Glomerular endothelial cell (primary cell): ENCODE measurements at regions not wholly inside any gene's neighbourhood (a gene's known extent, or its start where the extent isn't known, plus 50 kb on each side); places are given as distances from the start of the nearest gene placed in this dataset.

Source experiments
- DNase-seq: peaks from one replicate; pipeline ENCODE4 v3.0.0-alpha.2; 2011; ENCODE audit warnings: low read depth, low spot score; ENCODE audit errors: extremely low read depth

DNA sequence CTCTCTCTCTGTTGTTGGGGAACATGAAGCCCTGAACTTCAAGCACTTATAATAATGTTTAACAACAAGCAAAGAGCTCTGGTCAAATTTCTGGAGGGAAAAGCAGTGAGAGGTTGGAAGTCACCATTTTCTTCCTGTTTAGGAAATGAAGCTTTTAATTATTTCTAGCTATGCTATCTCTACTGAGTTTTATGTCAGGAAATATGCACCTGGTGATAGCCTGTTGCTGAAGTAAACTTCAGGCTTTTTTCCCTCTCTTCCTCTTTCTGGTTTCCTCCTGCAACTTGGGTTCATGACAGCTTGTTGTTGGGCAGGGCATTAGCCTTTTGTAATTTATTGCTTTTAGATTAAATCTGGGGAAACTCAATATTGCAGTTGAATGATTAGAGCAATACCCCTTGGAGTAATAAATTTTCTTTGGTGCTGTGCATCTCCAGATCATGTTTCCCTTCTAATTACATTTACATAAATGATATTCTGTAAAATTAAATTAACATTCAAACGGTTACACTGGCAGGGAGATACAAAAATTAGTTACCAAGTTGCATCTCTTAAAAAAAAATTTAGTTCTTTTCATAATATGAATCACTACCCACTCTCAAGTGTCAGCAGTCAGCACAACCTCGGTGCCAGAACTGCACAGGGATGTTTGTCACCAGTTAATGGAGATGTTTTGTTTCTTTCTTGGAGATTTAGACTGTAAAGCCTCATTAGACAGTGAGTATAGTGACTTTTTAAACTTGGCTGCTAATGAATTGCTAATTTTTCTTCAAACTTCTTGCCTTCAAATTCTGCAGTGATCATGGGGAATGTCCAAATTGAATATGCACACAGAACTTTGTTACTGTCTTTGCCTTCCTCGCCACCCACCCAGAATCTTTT lies 466.6 kb upstream of the ETAA1 start:
- no peak for DNase-seq

DNA sequence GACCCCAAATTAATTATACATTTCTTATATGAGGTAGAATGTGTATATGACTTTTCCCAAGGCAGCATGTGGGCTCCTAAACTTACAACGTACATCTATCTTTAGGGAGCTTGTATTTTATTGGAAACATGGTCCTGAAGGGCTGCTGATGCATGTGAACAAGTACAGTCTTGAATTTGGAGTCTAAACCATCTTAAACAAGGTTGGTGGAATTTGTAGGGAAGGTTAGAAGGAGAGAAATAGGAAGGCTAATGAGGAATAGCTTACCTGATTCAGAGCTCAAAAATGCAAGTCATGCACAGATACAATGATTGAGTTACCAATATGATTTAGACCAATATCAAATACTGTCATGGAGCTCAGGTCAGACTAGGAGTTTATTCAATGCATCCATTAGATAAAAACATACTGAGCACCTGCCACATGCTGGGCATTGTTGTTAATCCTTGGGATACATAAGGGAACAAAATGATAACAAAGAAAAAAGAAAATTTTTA lies 458.6 kb upstream of the ETAA1 start:
- no peak for DNase-seq

GRCh38 chr2:66940080-66940479 lies 457.1 kb upstream of the ETAA1 start:
- DNase-seq: no peak

GRCh38 chr2:66948234-66948633 lies 448.9 kb upstream of the ETAA1 start:
- no peak for DNase-seq

DNA sequence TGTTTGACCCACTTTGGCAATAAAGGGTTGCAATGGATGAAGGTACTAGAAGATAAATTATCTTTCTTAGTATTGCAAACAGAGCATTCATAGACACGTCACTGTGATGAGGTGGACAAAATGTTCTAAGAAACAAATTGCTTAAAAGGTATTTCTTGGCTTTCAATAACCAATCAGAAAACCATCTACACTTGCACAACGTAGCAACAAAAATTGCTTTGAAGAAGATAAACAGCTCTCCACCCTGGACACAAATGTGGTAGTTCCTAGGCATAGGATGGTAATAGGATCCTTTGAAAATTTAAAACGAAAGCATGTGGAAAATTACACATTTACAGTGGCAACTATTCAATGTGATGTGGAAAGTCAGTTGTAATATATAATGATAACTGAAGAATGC lies 439.9 kb upstream of the ETAA1 start:
- DNase-seq: no peak

DNA sequence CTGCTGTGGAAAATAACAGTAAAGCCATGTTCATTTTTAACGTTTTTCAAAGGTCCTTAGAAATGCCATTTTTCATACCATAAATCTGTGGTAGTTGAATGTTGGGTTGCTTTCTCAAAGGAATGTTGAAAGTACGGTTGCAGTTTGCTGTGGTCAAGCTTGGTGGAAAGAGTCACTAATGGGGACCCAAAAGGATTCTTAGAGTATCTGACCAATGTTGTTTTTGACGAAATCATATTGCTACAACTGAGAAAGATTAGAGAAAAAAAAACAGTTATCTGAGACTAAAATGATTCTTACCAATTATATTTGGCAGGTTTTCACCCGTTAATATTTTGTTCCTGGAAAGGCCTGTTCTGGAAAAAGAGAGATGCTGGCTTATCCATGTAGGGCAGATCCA lies 439.5 kb upstream of the ETAA1 start:
- DNase-seq: no peak

- DNase-seq: no peak
Measured at GRCh38 chr2:66960161-66960560, 437.0 kb upstream of the ETAA1 start.

GRCh38 chr2:66962716-66963115 lies 434.4 kb upstream of the ETAA1 start:
- no peak for DNase-seq

GRCh38 chr2:66966631-66967030 lies 430.5 kb upstream of the ETAA1 start:
- no peak for DNase-seq

DNA sequence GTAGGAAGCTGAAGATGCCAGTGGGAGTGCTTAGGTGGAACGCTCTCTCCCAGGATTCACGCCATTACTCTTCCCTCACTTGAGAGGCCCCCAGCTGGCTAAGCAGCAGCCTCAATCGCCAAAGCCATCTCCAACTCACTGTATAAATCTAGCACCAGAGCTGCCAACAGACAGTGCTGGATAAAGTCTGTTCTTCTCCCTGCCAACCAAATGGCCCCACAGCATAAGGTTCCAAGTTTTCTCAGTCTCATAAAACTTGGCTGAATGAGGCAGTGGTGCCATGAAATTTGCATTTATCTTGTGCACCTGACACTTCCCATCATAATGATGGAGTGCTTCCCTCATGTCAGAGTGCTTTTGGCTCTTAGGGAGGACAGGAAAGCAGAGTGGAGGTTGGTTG lies 428.2 kb upstream of the ETAA1 start:
- DNase-seq: no peak

DNA sequence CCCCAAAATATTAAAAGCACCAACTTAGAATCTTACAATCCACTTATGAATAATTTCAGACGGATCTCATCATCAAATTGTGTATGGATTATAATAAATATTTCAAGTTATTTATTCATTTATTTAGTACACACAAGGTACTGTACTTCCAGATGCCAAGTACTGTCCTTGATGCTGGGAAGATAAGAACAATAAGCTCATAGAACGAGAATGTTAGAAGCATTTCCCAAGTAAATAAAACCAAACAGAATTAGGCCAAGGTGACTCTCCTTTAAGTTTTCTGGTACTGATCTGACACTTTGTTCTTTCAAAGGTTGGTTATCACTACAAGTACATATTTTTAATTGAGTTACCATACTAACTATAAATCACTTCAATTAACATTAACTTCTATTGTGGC lies 416.1 kb upstream of the ETAA1 start:
- no peak for DNase-seq

DNA sequence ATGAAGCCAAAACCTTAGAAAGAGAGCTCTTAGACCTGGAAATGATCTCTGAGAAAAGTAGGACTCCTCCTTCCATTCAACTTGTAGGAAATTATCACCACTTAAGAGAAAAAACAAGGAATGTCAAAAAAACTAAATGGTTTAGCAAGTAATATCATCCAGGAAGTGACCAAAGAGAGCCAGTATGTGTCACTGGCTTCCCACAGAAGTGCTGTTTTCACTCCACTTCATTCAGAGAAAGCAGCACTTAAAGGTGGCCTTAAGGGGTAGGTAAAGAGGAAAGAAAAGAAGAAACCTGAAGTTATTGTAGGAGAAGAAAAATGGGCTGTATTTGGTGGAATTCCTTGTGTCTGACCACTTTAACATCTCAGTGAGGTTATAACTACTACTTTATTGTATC lies 414.4 kb upstream of the ETAA1 start:
- DNase-seq: no peak

GRCh38 chr2:66984864-66985263 lies 412.3 kb upstream of the ETAA1 start:
- no peak for DNase-seq

- no peak for DNase-seq
Measured at GRCh38 chr2:66985906-66986305, 411.2 kb upstream of the ETAA1 start.

- no peak for DNase-seq
Measured at GRCh38 chr2:66987733-66988132, 409.4 kb upstream of the ETAA1 start.

- no peak for DNase-seq
Measured at GRCh38 chr2:66994654-66995053, 402.5 kb upstream of the ETAA1 start.

- no peak for DNase-seq
Measured at GRCh38 chr2:66995636-66996035, 401.5 kb upstream of the ETAA1 start.

- no peak for DNase-seq
Measured at GRCh38 chr2:67002618-67003371, 394.3 kb upstream of the ETAA1 start.

GRCh38 chr2:67006373-67006960 lies 390.7 kb upstream of the ETAA1 start:
- DNase-seq: no peak

DNA sequence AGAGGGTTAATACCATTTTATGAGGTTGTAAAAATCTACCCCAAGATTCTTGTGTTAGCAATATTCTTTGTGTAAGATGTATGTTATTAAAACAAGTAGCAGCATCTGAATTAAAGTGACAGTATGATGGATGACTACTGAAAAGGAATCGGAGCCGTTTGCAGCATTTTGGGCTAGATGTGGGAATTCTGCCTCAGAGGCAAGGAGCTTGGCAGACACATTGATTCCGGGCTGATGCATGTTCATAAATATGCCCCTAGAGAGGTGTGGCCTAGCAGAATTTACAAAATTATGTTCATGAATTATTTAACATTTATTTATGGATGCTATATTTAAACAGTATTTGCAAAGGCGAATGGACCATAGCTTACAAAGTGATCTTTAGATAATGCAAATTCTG lies 389.0 kb upstream of the ETAA1 start:
- no peak for DNase-seq

DNA sequence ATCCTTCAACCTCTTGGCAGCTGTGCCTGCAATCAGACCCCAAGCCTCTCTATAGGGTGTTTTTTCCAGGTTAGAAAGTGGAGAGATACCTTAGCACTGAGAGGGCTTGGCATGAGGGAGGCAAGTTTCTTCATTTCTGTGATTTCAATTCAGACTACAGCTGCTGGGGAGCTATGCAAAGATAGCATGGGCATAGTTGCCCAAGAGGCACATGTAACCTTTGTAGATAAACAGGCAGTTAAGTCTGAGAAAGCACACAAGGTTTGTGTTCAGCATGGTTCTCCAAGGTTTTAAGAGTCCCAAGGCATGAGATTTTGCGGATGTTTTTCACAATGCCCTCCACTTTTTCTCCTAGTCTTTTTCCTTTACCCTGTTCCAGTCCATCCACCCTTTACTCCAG lies 385.0 kb upstream of the ETAA1 start:
- no peak for DNase-seq

DNA sequence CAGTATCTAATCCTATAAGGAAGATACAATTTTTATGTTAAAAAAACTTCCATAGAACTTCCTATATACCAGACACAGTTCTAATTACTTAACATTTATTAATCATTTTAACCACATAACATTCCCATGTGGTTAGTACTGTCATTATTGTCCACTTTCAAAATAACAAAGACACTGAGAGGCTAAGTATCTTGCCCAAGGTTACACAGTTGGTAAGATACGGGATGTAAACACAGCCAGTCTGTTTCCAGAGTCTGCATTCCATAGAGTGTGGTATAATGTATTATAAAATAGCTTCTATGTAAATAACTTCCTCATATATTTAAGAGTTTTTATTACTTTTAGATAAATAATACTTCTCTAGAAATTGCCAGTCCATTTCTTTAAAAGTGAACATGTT lies 383.3 kb upstream of the ETAA1 start:
- no peak for DNase-seq
